ENCODE measurements at regions not wholly inside any gene's neighbourhood (a gene's known extent, or its start where the extent isn't known, plus 50 kb on each side); places are given as distances from the start of the nearest gene placed in this dataset.

- Histone ChIP-seq H3K27ac (ENCODE audit: low read length) (no peak overlapping the region), H3K36me3 (ENCODE audit: control insufficient read depth, insufficient read depth, low read length) (no peaks in the 10 kb centered on the region), H3K4me3 (ENCODE audit: low read depth in 2 of 2, low read length in 2 of 2) (no peak overlapping the region), H3K9me3 (ENCODE audit: control insufficient read depth, insufficient read depth, low read depth, low read length) (no peaks in the 10 kb centered on the region), H3K4me1 (ENCODE audit: control insufficient read depth, insufficient read depth, low read length) (no peaks in the 10 kb centered on the region), H3K27me3 (ENCODE audit: control insufficient read depth, insufficient read depth, low read length) (no peaks in the 10 kb centered on the region; the same call in 1 of the 2 replicates)
- ChIA-PET CTCF (no interaction called here), POLR2A (no interaction called here)
- intact Hi-C loops (cut with micrococcal nuclease; ENCODE audit: unreplicated experiment) (no loop called here), in situ Hi-C loops (cut with HindIII; ENCODE audit: low pct_unique_long_range_greater_than_20kb, low sequenced_read_pairs) (no loop called here)
- no peak for DNase-seq (ENCODE audit: low read depth, low spot score)
- no peak for ATAC-seq
- no TSS peak for BruUV-seq (replicated peaks)
- TF ChIP-seq TCF7L2 (IDR thresholded peaks at IDR 0.05; ENCODE audit: low read depth, low read length) (no peak), POLR2AphosphoS5 (IDR thresholded peaks at IDR 0.05; ENCODE audit: low read depth, low read length) (no peak)
Measured at GRCh38 chr22:49192857-49193250, 634.8 kb downstream of the BRD1 start.

GRCh38 chr22:49192180-49192856 is 635.4 kb downstream of the BRD1 start:
- no peaks in the 10 kb centered on the region for H3K4me1 ChIP-seq (ENCODE audit: control insufficient read depth, insufficient read depth, low read length)
- H3K9me3 ChIP-seq (ENCODE audit: control insufficient read depth, insufficient read depth, low read depth, low read length) = no peaks in the 10 kb centered on the region
- H3K36me3 ChIP-seq (ENCODE audit: control insufficient read depth, insufficient read depth, low read length) = no peaks in the 10 kb centered on the region
- H3K4me3 ChIP-seq (ENCODE audit: low read depth in 2 of 2, low read length in 2 of 2) = no peak overlapping the region
- no peaks in the 10 kb centered on the region; the same call in 1 of the 2 replicates for H3K27me3 ChIP-seq (ENCODE audit: control insufficient read depth, insufficient read depth, low read length)
- POLR2A ChIA-PET = no interaction called here
- no peak for DNase-seq (ENCODE audit: low read depth, low spot score)
- TF ChIP-seq SIN3A (IDR thresholded peaks at IDR 0.05; ENCODE audit: borderline replicate concordance, insufficient read depth, low read depth, low read length) (no peak), REST (IDR thresholded peaks at IDR 0.05; ENCODE audit: insufficient read depth in 1 of 2, low read depth in 2 of 2, low read length in 1 of 2) (no peak)
- H3K27ac ChIP-seq (ENCODE audit: low read length) = no peak overlapping the region
- ATAC-seq = no peak
- CTCF ChIA-PET = no interaction called here
- BruUV-seq (replicated peaks) = no TSS peak
- intact Hi-C loops (cut with micrococcal nuclease; ENCODE audit: unreplicated experiment) (no loop called here), in situ Hi-C loops (cut with HindIII; ENCODE audit: low pct_unique_long_range_greater_than_20kb, low sequenced_read_pairs) (no loop called here)

GRCh38 chr22:49191506-49191980 is 636.1 kb downstream of the BRD1 start:
- DNase-seq (ENCODE audit: low read depth, low spot score) (no peak), ATAC-seq (no peak)
- BruUV-seq (replicated peaks) = no TSS peak
- Histone ChIP-seq H3K4me1 (ENCODE audit: control insufficient read depth, insufficient read depth, low read length) (no peaks in the 10 kb centered on the region), H3K4me3 (ENCODE audit: low read depth in 2 of 2, low read length in 2 of 2) (no peak overlapping the region), H3K27ac (ENCODE audit: low read length) (no peak overlapping the region), H3K9me3 (ENCODE audit: control insufficient read depth, insufficient read depth, low read depth, low read length) (no peaks in the 10 kb centered on the region), H3K27me3 (ENCODE audit: control insufficient read depth, insufficient read depth, low read length) (no peaks in the 10 kb centered on the region; the same call in 1 of the 2 replicates), H3K36me3 (ENCODE audit: control insufficient read depth, insufficient read depth, low read length) (no peaks in the 10 kb centered on the region)
- TF ChIP-seq CTCF (IDR thresholded peaks at IDR 0.05) = no peak
- no peak for TF ChIP-seq REST (IDR thresholded peaks at IDR 0.05; ENCODE audit: insufficient read depth in 1 of 2, low read depth in 2 of 2, low read length in 1 of 2)
- TF ChIP-seq TCF7L2 (IDR thresholded peaks at IDR 0.05; ENCODE audit: low read depth, low read length) = no peak
- no peak for TF ChIP-seq SIN3A (IDR thresholded peaks at IDR 0.05; ENCODE audit: borderline replicate concordance, insufficient read depth, low read depth, low read length)
- TF ChIP-seq POLR2AphosphoS5 (IDR thresholded peaks at IDR 0.05; ENCODE audit: low read depth, low read length) = no peak
- in situ Hi-C loops (cut with HindIII; ENCODE audit: low pct_unique_long_range_greater_than_20kb, low sequenced_read_pairs) = no loop called here
- CTCF ChIA-PET = no interaction called here
- POLR2A ChIA-PET = no interaction called here
- intact Hi-C loops (cut with micrococcal nuclease; ENCODE audit: unreplicated experiment) = no loop called here

All from Panc1 (cell line).